Dermis microvascular lymphatic vessel endothelial cell (primary cell): ENCODE measurements at regions not wholly inside any gene's neighbourhood (a gene's known extent, or its start where the extent isn't known, plus 50 kb on each side); places are given as distances from the start of the nearest gene placed in this dataset.
A peak's percentile ranks its signal among the peaks of the same experiment; 100 is the strongest.
"Not testable (repeated sequence)": the region's sequence is repeated elsewhere in the genome, so short reads cannot be mapped to it uniquely, and the experiment has no call there.

Source experiments
- DNase-seq, 2 donors: peaks; one replicate each; pipeline versions ENCODE4 v3.0.0 to v3.0.0-alpha.2; 2010; ENCODE audit warnings: low read depth in 2 of 2

GRCh38 chr5:130724658-130725057, 440.4 kb downstream of the HINT1 start:
- no peak for DNase-seq

- peak; percentile 5 to 50 for DNase-seq
Observed at GRCh38 chr5:130720355-130720754, 444.7 kb downstream of the HINT1 start.

- no peak for DNase-seq
Observed at GRCh38 chr5:130715541-130715940, 449.5 kb downstream of the HINT1 start.

- DNase-seq, result no peak
Observed at GRCh38 chr5:130714200-130714599, 450.9 kb downstream of the HINT1 start.

- no peak for DNase-seq
Observed at GRCh38 chr5:130712324-130712723, 452.7 kb downstream of the HINT1 start.

GRCh38 chr5:130710596-130710995, 454.5 kb downstream of the HINT1 start:
- peak in 1 of 2 donors; percentile 57 for DNase-seq

- DNase-seq, result peak in 1 of 2 donors; percentile 13
Observed at GRCh38 chr5:130708754-130709153, 456.3 kb downstream of the HINT1 start.

GRCh38 chr5:130706696-130707095, 458.4 kb downstream of the HINT1 start:
- peak in 1 of 2 donors; percentile 3 for DNase-seq

- no peak for DNase-seq
Observed at GRCh38 chr5:130705368-130705767, 459.7 kb downstream of the HINT1 start.

GRCh38 chr5:130693509-130693908, 471.5 kb downstream of the HINT1 start:
- no peak for DNase-seq

- no peak for DNase-seq
Observed at GRCh38 chr5:130692770-130693169, 472.3 kb downstream of the HINT1 start.

- no peak for DNase-seq
Observed at GRCh38 chr5:130689831-130690230, 475.2 kb downstream of the HINT1 start.

- DNase-seq, result no peak
Observed at GRCh38 chr5:130687085-130687733, 477.8 kb downstream of the HINT1 start.

GRCh38 chr5:130678637-130679036, 486.4 kb downstream of the HINT1 start:
- no peak for DNase-seq

- DNase-seq, result no peak
Observed at GRCh38 chr5:130666462-130666861, 498.6 kb downstream of the HINT1 start.

GRCh38 chr5:130652176-130652575, 512.9 kb downstream of the HINT1 start:
- DNase-seq, result peak in 1 of 2 donors; percentile 28

- DNase-seq, result no peak
Observed at GRCh38 chr5:130651440-130651839, 513.6 kb downstream of the HINT1 start.

GRCh38 chr5:130643321-130643720, 521.7 kb downstream of the HINT1 start:
- DNase-seq, result no peak

GRCh38 chr5:130642461-130642860, 522.6 kb downstream of the HINT1 start:
- no peak for DNase-seq

- DNase-seq, result no peak
Observed at GRCh38 chr5:130627145-130627544, 537.9 kb downstream of the HINT1 start.

- DNase-seq, result no peak
Observed at GRCh38 chr5:130624805-130625204, 540.3 kb downstream of the HINT1 start.

- no peak for DNase-seq
Observed at GRCh38 chr5:130616161-130616560, 548.9 kb downstream of the HINT1 start.

GRCh38 chr5:130605234-130605633, 559.8 kb downstream of the HINT1 start:
- DNase-seq, result peak in 1 of 2 donors; percentile 9

- not testable (repeated sequence) for DNase-seq
Observed at GRCh38 chr5:130596647-130597046, 568.4 kb downstream of the HINT1 start.
